ENCODE measurements at regions not wholly inside any gene's neighbourhood (a gene's known extent, or its start where the extent isn't known, plus 50 kb on each side); places are given as distances from the start of the nearest gene placed in this dataset.

GRCh38 chr12:59318940-59319339 is 276.9 kb upstream of the SLC16A7 start:
- in situ Hi-C loops (cut with MboI; ENCODE audit: low sequenced_read_pairs): no loop called here
- Histone ChIP-seq H4K20me1 (ENCODE audit: insufficient read depth, low read length) (no peaks in the 10 kb centered on the region), H3K4me3 (ENCODE audit: insufficient read depth, low read depth, low read length) (no peak overlapping the region), H3K79me1 (ENCODE audit: low read depth in 1 of 2, low read length in 2 of 2) (no peaks in the 10 kb centered on the region), H2BK5ac (ENCODE audit: low read depth, low read length, poor library complexity, severe bottlenecking) (no peak overlapping the region), H3K9me1 (ENCODE audit: insufficient read depth, low read length) (no peaks in the 10 kb centered on the region), H4K8ac (ENCODE audit: low read depth in 2 of 2, low read length in 2 of 2) (no peak overlapping the region), H3K27ac (ENCODE audit: insufficient read depth, low read length) (no peak overlapping the region), H2BK20ac (ENCODE audit: low read depth, low read length) (no peak overlapping the region), H4K5ac (ENCODE audit: low read depth, low read length) (no peak overlapping the region), H3K4ac (ENCODE audit: low read depth, low read length) (no peak overlapping the region), H3K9me3 (ENCODE audit: control insufficient read depth, insufficient read depth, low read length) (no peaks in the 10 kb centered on the region), H2AK9ac (replicated peaks; ENCODE audit: low read depth, low read length, poor library complexity) (no peak overlapping the region), H2AFZ (replicated peaks; ENCODE audit: low read length, poor library complexity) (no peak overlapping the region), H2BK120ac (ENCODE audit: low read depth, low read length) (no peak overlapping the region), H3K23ac (ENCODE audit: low read depth, low read length) (no peak overlapping the region), H3K4me1 (ENCODE audit: control insufficient read depth, insufficient read depth, low read length) (no peaks in the 10 kb centered on the region), H3K18ac (ENCODE audit: low read depth, low read length) (no peak overlapping the region), H4K91ac (ENCODE audit: insufficient read depth, low read depth, low read length) (no peak overlapping the region), H2AK5ac (ENCODE audit: low read depth, low read length) (no peak overlapping the region), H3K14ac (replicated peaks; ENCODE audit: low read depth, low read length) (no peak overlapping the region), H2BK15ac (ENCODE audit: low read depth, low read length) (no peak overlapping the region), H3K9ac (ENCODE audit: low read depth, low read length) (no peak overlapping the region), H3K36me3 (ENCODE audit: control insufficient read depth, insufficient read depth, low read length) (no peaks in the 10 kb centered on the region), H3K56ac (ENCODE audit: extremely low read depth, insufficient read depth, low read length) (no peak overlapping the region), H3K27me3 (ENCODE audit: control insufficient read depth, insufficient read depth, low read length) (no peaks in the 10 kb centered on the region), H3K4me2 (ENCODE audit: low read depth, low read length) (no peak overlapping the region)
- BruUV-seq (replicated peaks): no TSS peak
- ChIA-PET CTCF (no interaction called here), POLR2A (ENCODE audit: unreplicated experiment) (no interaction called here)
- no CpG with 5 or more reads among the region's 2 CpGs for WGBS, 2 experiments (ENCODE audit: extremely low coverage in 2 of 2, insufficient read length in 1 of 2)
- intact Hi-C loops (cut with micrococcal nuclease): no loop called here
- ATAC-seq (ENCODE audit: low read depth) (no peak), DNase-seq (no peak)
- dilution Hi-C loops (cut with HindIII; ENCODE audit: low sequenced_read_pairs, unreplicated experiment): no loop called here
- TF ChIP-seq FOS (IDR thresholded peaks at IDR 0.05; ENCODE audit: low read depth, low read length) (no peak), CEBPB (IDR thresholded peaks at IDR 0.05; ENCODE audit: low read depth, low read length) (no peak), MAZ (IDR thresholded peaks at IDR 0.05; ENCODE audit: borderline replicate concordance, low read depth, low read length) (no peak), MAFK (IDR thresholded peaks at IDR 0.05; ENCODE audit: low read depth, low read length) (no peak), NFE2L2 (IDR thresholded peaks at IDR 0.05; ENCODE audit: low read depth, low read length) (no peak), POLR2A (IDR thresholded peaks at IDR 0.05; ENCODE audit: low read depth, low read length) (no peak), CHD1 (IDR thresholded peaks at IDR 0.05; ENCODE audit: low read depth, low read length) (no peak), RAD21 (IDR thresholded peaks at IDR 0.05; ENCODE audit: low read length) (no peak)
- TF ChIP-seq, protein P1, sequence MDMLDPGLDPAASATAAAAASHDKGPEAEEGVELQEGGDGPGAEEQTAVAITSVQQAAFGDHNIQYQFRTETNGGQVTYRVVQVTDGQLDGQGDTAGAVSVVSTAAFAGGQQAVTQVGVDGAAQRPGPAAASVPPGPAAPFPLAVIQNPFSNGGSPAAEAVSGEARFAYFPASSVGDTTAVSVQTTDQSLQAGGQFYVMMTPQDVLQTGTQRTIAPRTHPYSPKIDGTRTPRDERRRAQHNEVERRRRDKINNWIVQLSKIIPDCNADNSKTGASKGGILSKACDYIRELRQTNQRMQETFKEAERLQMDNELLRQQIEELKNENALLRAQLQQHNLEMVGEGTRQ (IDR thresholded peaks at IDR 0.05; ENCODE audit: low read depth, low read length): no peak
- TF ChIP-seq, protein P2, sequence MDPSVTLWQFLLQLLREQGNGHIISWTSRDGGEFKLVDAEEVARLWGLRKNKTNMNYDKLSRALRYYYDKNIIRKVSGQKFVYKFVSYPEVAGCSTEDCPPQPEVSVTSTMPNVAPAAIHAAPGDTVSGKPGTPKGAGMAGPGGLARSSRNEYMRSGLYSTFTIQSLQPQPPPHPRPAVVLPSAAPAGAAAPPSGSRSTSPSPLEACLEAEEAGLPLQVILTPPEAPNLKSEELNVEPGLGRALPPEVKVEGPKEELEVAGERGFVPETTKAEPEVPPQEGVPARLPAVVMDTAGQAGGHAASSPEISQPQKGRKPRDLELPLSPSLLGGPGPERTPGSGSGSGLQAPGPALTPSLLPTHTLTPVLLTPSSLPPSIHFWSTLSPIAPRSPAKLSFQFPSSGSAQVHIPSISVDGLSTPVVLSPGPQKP (IDR thresholded peaks at IDR 0.05; ENCODE audit: borderline replicate concordance, low read depth, low read length): no peak

All from IMR-90 (cell line).